ENCODE measurements at regions not wholly inside any gene's neighbourhood (a gene's known extent, or its start where the extent isn't known, plus 50 kb on each side); places are given as distances from the start of the nearest gene placed in this dataset.

- no peak overlapping the region for H3K4me3 ChIP-seq
- POLR2A ChIA-PET: no interaction called here
- no peaks in the 10 kb centered on the region for H3K4me1 ChIP-seq
- no peak overlapping the region for H3K4me2 ChIP-seq
- TF ChIP-seq FOSL2 (IDR thresholded peaks at IDR 0.05) (no peak), FOSL2 (CRISPR knock-in tag; IDR thresholded peaks at IDR 0.05) (no peak), E2F6 (IDR thresholded peaks at IDR 0.05; ENCODE audit: borderline replicate concordance, low read depth) (no peak), SREBF2 (IDR thresholded peaks at IDR 0.05) (no peak), PHF8 (IDR thresholded peaks at IDR 0.05; ENCODE audit: borderline replicate concordance, low read depth) (no peak), ELK1 (IDR thresholded peaks at IDR 0.05; ENCODE audit: low read depth, low read length) (no peak), CTCF (IDR thresholded peaks at IDR 0.05) (no peak), EHF (CRISPR knock-in tag; IDR thresholded peaks at IDR 0.05) (no peak), CBX2 (IDR thresholded peaks at IDR 0.05; ENCODE audit: borderline replicate concordance, low read depth) (no peak), EHMT2 (IDR thresholded peaks at IDR 0.05; ENCODE audit: low read depth) (no peak), HMGXB4 (CRISPR knock-in tag; IDR thresholded peaks at IDR 0.05; ENCODE audit: borderline replicate concordance) (no peak), GATA3 (IDR thresholded peaks at IDR 0.05; ENCODE audit: borderline replicate concordance) (no peak), POLR2AphosphoS2 (conservative IDR thresholded peaks at IDR 0.05; ENCODE audit: low read length) (no peak)
- CTCF ChIA-PET: interaction anchor here (1.2 to 1.8 kb wide), 2 partner anchors 27 to 46 kb away, joined by 4 to 6 read pairs; no protein-coding TSS in a partner anchor
- no peak for DNase-seq (ENCODE audit: low read depth in 1 of 2, low spot score in 1 of 2)
- no peak overlapping the region for H3K27ac ChIP-seq
- H3K9me3 ChIP-seq: no peaks in the 10 kb centered on the region
- WGBS (ENCODE audit: missing lambda C conversion rate): 38% methylated on average over 11 of the region's 11 CpGs
- FAIRE-seq: no peak
- no peak; a peak in 1 of 6 replicates for ATAC-seq
These were observed 54.8 kb downstream of the RTP5 start for GRCh38 chr2:241924069-241924908.

GRCh38 chr2:241924909-241925250 lies 55.4 kb downstream of the RTP5 start:
- ATAC-seq (no peak), FAIRE-seq (no peak), DNase-seq (ENCODE audit: low read depth in 1 of 2, low spot score in 1 of 2) (no peak)
- Histone ChIP-seq H3K27ac (no peak overlapping the region), H3K4me3 (no peak overlapping the region), H3K9me3 (no peaks in the 10 kb centered on the region), H3K4me2 (no peak overlapping the region), H3K4me1 (no peaks in the 10 kb centered on the region)
- CTCF ChIA-PET: interaction anchor here (1.2 to 1.8 kb wide), 2 partner anchors 26 to 46 kb away, joined by 4 to 6 read pairs; no protein-coding TSS in a partner anchor
- no peak for TF ChIP-seq CHD4 (IDR thresholded peaks at IDR 0.05; ENCODE audit: borderline replicate concordance)
- no peak for TF ChIP-seq MAZ (IDR thresholded peaks at IDR 0.05; ENCODE audit: borderline replicate concordance, low read depth, low read length)
- no peak for TF ChIP-seq HES2 (IDR thresholded peaks at IDR 0.05)
- TF ChIP-seq ESRRA (IDR thresholded peaks at IDR 0.05; ENCODE audit: borderline replicate concordance, low read length): no peak
- TF ChIP-seq MAX (IDR thresholded peaks at IDR 0.05): no peak
- no peak for TF ChIP-seq NR3C1 (IDR thresholded peaks at IDR 0.05)
- TF ChIP-seq ATOH8 (CRISPR knock-in tag; IDR thresholded peaks at IDR 0.05; ENCODE audit: low read depth): no peak
- no peak for TF ChIP-seq NFE2L2 (conservative IDR thresholded peaks at IDR 0.05; ENCODE audit: low read length)
- no peak for TF ChIP-seq EP300 (IDR thresholded peaks at IDR 0.05)
- TF ChIP-seq HOXB13 (CRISPR knock-in tag; IDR thresholded peaks at IDR 0.05; ENCODE audit: low read depth): no peak
- TF ChIP-seq RARB (CRISPR knock-in tag; IDR thresholded peaks at IDR 0.05): no peak
- TF ChIP-seq HOXA7 (CRISPR knock-in tag; IDR thresholded peaks at IDR 0.05): no peak
- no peak for TF ChIP-seq RAD21 (conservative IDR thresholded peaks at IDR 0.05 in 1 of 2, IDR thresholded peaks at IDR 0.05 in 1 of 2)
- no peak for TF ChIP-seq SMC3 (IDR thresholded peaks at IDR 0.05)
- TF ChIP-seq HDAC2 (IDR thresholded peaks at IDR 0.05): no peak
- 52% methylated on average over 7 of the region's 7 CpGs for WGBS (ENCODE audit: missing lambda C conversion rate)
- POLR2A ChIA-PET: no interaction called here

Measured in A549 (cell line).